ENCODE measurements at regions not wholly inside any gene's neighbourhood (a gene's known extent, or its start where the extent isn't known, plus 50 kb on each side); places are given as distances from the start of the nearest gene placed in this dataset.
A peak's percentile ranks its signal among the peaks of the same experiment; 100 is the strongest.
"Not testable (repeated sequence)": the region's sequence is repeated elsewhere in the genome, so short reads cannot be mapped to it uniquely, and the experiment has no call there.

DNA sequence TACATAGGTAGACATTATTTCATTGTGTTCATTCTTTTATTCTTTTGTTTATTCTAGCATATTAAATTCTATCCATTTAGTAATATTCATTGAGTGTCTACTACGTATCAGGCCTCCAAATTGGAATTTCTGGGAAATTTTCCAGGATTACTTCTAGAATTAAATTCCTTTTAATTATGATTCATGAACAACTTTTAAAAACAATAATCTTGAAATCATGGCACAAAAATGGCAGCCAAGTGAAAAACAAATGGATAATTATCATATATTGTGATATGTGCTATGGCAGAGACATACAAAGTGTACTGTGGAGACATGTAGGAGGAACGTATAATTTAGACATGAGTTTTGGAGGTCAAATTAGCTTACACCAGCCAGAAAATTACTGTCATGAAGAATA lies 868.5 kb downstream of the FAT4 start:
- DNase-seq: no peak
- intact Hi-C loops (cut with DNase I): no loop called here

DNA sequence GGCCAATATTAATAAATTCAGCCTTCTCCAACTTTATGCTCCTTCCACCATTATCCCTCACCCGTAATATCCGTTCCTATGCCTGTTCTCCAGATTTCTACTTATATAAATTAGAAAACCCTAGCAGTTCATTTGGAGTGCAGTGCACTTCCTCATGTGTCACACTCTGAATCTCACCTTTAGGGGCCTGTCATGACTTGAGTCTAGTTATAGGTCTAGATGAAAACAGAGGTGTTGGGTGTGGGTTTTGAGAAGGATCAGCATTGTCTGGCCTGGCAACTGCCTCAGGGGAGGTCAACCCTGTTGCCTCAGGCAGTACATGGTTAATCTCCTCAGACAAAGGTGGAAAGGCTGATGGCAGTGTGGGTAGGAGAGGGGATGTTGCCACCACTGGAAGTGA lies 876.8 kb downstream of the FAT4 start:
- intact Hi-C loops (cut with DNase I): no loop called here
- no peak for DNase-seq

- no peak for DNase-seq
- intact Hi-C loops (cut with DNase I): no loop called here
Observed at GRCh38 chr4:126192506-126192905, 877.8 kb downstream of the FAT4 start.

- intact Hi-C loops (cut with DNase I): not testable (repeated sequence)
- peak in 2 of 10 donors; percentile 65 to 80 for DNase-seq
Observed at GRCh38 chr4:126201251-126202138, 886.7 kb downstream of the FAT4 start.

- intact Hi-C loops (cut with DNase I): no loop called here
- DNase-seq: no peak
Observed at GRCh38 chr4:126202226-126202625, 887.5 kb downstream of the FAT4 start.

DNA sequence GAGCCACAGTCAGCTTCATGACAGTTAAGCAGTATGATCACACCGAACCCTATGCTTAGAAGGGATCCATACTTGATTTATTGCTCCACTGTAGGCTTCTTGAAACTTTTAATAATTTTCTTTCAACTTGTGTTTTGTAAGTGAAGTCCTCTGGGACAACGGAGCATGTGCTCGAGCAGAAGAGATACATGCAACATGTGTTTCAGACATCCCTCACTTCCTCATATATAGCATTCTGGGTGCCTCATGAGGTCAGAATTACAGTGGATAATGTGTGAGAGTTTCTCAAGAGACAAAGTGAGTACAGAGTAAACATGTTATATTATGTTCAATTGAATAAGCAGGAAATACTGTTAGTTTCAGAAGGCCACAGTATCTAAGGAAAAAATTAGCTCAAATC lies 893.2 kb downstream of the FAT4 start:
- DNase-seq: no peak
- intact Hi-C loops (cut with DNase I): no loop called here

- no peak for DNase-seq
- intact Hi-C loops (cut with DNase I): no loop called here
Observed at GRCh38 chr4:126209147-126209546, 894.4 kb downstream of the FAT4 start.

DNA sequence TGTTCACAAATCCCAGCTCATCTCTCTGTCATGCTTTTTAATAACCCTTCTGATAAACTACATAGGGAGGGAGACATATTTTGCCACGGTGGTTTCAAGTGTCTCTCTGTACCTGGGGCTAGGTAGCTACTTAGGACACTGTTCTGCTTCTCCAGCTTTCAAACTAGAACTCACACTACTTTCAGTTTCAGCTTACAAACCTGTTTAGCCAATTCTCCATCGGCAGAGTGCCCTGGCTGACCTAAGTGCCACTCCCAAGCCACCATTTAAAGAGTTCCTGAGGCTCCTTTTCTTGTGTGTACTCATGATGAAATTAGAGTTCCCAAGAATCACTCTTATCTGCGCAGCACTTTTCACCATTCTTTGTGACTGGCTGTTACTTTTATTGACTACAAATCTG lies 899.2 kb downstream of the FAT4 start:
- intact Hi-C loops (cut with DNase I): no loop called here
- DNase-seq: no peak

DNA sequence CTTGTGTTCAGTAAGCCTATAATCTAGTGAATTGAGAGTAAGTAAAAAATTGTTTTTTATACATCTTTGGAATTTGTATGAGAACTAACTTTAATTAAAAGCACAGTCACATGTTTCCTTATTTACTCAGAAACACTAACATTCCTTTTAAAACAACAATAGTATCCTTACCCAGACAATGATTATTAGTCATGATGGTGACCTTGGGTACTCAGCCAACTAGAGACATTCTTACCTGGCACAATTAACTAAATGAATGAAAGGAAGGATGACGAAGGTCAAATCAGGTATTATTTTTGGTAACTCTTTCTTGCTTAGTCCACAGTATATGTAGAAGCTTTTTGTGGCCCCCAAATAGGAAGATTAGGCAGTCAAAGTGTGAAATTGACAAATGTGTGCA lies 901.0 kb downstream of the FAT4 start:
- DNase-seq: no peak
- intact Hi-C loops (cut with DNase I): no loop called here

DNA sequence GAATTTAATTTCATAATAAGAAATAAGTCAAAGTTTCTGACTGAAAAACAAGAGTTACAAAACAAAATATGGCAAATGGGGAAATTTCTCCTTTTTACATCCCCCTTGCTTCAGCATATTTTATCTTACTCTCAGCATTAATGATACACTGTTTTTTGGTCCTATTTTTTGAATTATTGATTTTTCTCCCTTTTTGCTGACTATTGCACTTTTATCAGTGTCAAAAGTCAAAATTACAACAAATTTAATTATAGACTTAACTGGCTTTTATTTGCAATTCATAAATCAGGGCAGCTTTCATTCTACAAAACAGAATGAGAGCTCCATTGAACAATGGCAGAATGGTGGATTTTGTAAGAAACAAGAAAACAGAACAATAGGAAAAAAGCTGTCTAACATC lies 901.9 kb downstream of the FAT4 start:
- DNase-seq: no peak
- intact Hi-C loops (cut with DNase I): no loop called here

DNA sequence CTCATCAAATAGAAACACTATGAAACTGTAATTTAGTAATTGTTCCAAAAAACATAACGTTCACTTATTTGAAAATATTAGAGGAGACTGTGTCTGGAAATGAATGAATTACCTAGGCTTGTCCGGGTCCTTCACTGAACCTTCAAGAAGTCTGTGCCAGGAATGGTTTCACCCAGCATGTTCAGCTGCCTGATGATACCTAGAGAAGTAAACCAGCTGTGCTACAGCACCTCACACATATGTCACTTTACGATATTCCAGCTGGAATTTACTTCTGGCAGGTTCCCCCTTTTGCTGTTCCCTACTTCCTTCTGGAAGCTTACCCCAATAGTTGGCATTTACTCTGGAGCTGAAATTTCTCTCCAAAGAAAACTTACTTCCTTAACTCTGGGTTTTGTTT lies 906.5 kb downstream of the FAT4 start:
- intact Hi-C loops (cut with DNase I): loop anchor here (10.0 kb wide), 1 partner anchor 384 kb away; no protein-coding TSS in a partner anchor

GRCh38 chr4:126221717-126222340 lies 907.1 kb downstream of the FAT4 start:
- intact Hi-C loops (cut with DNase I): loop anchor here (10.0 kb wide), 1 partner anchor 383 kb away; no protein-coding TSS in a partner anchor
- no peak for DNase-seq

More for the DNA sequence above, 906.5 kb downstream of the FAT4 start:
- DNase-seq: no peak

- no peak for DNase-seq
- intact Hi-C loops (cut with DNase I): loop anchor here (10.0 kb wide), 1 partner anchor 381 kb away; no protein-coding TSS in a partner anchor
Observed at GRCh38 chr4:126223784-126224407, 909.1 kb downstream of the FAT4 start.

- intact Hi-C loops (cut with DNase I): loop anchor here (10.0 kb wide), 1 partner anchor 377 kb away; no protein-coding TSS in a partner anchor
- no peak for DNase-seq
Observed at GRCh38 chr4:126227428-126227827, 912.7 kb downstream of the FAT4 start.

GRCh38 chr4:126230269-126230668 lies 915.5 kb downstream of the FAT4 start:
- DNase-seq: no peak
- intact Hi-C loops (cut with DNase I): no loop called here

DNA sequence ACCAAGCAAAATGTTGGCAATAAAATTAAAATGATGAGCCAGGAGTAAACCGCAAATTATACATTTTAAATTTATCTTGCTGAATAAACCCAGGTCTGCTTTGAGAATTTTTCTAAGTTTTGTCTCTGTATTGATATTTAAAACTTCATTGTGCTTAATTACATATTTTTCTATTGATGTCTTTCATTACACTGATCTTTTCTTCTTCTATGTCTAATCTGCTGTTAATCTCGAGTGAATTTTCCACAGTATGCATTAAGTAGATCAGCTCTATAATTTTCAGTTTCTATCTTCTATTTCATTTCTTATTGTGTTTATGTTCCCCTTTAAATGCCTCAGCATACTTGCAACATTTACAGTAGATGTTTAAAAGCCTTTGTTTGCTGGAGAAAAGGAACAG lies 918.7 kb downstream of the FAT4 start:
- intact Hi-C loops (cut with DNase I): no loop called here
- no peak for DNase-seq

- intact Hi-C loops (cut with DNase I): no loop called here
- DNase-seq: no peak
Observed at GRCh38 chr4:126238013-126238412, 923.3 kb downstream of the FAT4 start.

DNA sequence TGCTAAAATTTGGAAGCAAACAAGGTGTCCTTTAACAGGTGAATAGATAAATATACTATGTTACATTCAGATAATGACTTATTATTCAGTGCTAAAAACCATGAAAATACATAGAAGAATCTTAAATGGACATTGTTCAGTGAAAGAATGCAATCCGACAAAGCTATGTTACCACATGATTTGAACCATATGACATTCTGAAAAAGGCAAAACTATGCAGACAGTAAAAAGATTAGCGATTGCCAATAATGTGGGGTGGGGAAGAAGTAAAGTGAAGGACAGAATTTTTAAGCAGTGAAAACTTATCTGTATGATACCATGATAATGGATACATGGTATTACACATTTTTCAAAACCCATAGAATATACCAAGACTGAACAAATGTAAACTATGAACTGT lies 926.9 kb downstream of the FAT4 start:
- no peak for DNase-seq
- intact Hi-C loops (cut with DNase I): no loop called here

GRCh38 chr4:126242679-126243390 lies 928.1 kb downstream of the FAT4 start:
- intact Hi-C loops (cut with DNase I): no loop called here
- no peak for DNase-seq

DNA sequence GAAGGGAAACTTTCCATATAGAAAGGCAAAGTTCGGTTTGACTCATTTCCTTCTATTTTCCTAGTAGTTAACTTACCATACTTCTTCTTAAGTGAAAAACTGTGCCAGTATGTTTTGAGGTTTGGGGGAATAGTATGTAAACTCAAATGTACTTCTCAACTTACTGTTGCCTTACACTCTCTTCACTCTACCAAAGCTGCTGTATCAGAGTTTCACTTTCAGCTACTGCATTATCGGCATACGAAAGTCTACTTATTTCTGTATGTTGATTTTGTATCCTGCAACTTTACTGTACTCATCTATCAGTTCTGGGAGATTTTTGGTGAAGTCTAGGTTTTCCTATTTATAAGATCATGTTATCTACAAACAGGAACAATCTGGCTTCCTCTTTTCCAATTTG lies 932.7 kb downstream of the FAT4 start:
- intact Hi-C loops (cut with DNase I): no loop called here
- no peak for DNase-seq

GRCh38 chr4:126250006-126250405 lies 935.3 kb downstream of the FAT4 start:
- intact Hi-C loops (cut with DNase I): no loop called here
- no peak for DNase-seq
